ENCODE measurements at regions not wholly inside any gene's neighbourhood (a gene's known extent, or its start where the extent isn't known, plus 50 kb on each side); places are given as distances from the start of the nearest gene placed in this dataset.

- no peak for TF ChIP-seq CTCF (IDR thresholded peaks at IDR 0.05; ENCODE audit: low read depth, low read length, missing input control)
- TF ChIP-seq HNF4A (conservative IDR thresholded peaks at IDR 0.05), result no peak
- no peak for TF ChIP-seq YY1 (IDR thresholded peaks at IDR 0.05)
- no peak for TF ChIP-seq GABPA (IDR thresholded peaks at IDR 0.05 in 1 of 2, conservative IDR thresholded peaks at IDR 0.05 in 1 of 2)
These were observed 64.2 kb upstream of the LYZL1 start for GRCh38 chr10:29224631-29225030.
